Stimulated activated CD4-positive, alpha-beta T cell treated with anti-CD3 and anti-CD28 coated beads, Interleukin-4, amount 100 ng/mL, for 1 hour (primary cell): ENCODE measurements at regions not wholly inside any gene's neighbourhood (a gene's known extent, or its start where the extent isn't known, plus 50 kb on each side); places are given as distances from the start of the nearest gene placed in this dataset.
A peak's percentile ranks its signal among the peaks of the same experiment; 100 is the strongest.

Experiments
- DNase-seq: peaks from one replicate; pipeline ENCODE4 v3.0.0-alpha.2; 2020

DNA sequence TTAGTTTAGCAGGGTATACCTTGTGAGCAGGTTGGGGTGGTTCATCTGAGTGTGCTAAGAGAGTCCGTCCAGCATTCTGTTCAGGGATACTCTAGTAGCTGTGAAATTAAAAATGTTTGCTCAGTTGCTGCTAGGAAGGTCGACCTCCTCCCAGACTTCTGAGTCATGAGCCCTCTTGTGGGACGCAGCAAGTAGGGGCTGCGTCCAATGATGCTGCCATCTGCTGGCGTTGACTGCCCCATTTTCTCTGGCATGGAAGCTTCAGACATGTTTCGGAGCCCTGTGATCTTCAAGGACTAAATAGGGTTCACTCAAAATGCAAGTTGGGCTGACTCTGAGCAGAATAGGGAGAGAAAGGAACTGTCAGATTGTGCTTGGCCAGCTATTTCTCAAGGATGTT lies 201.0 kb upstream of the ARSJ start:
- DNase-seq = peak; percentile 41

DNA sequence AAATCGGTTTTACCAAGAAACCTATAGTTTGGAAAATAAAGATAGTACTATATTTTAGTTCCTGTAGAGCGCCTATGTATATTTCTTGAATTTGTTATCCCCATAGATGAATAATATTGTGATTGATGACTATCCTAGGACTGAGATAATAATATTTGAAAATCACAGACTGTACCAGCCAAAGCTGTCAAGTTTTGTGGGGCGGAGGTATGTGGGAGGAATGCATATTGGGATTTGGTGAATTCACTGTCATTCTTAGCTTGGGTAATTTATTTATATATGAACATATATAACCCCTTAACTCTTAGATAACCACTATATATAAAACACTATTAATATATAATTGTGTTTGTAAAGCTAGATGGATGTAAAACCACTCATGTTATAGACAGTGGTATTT lies 205.5 kb upstream of the ARSJ start:
- no peak for DNase-seq

DNA sequence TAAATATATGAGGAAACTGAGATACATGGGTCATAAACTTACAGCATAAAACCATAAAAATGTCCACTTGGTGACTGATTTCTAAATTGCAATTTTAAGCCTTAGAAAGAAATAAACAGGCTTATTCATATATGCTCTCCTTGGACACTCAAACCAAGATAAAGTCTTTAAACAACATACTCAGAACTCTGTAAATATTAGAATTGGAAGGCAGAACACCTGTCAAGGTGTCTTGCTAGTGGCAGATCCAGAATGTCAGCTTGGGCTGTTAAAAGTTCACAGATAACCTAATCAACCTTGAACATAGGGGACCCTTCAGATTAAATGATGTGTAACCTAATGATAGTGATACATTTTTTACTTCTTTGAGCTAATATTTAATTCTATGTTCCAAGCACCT lies 208.1 kb upstream of the ARSJ start:
- DNase-seq = no peak

DNA sequence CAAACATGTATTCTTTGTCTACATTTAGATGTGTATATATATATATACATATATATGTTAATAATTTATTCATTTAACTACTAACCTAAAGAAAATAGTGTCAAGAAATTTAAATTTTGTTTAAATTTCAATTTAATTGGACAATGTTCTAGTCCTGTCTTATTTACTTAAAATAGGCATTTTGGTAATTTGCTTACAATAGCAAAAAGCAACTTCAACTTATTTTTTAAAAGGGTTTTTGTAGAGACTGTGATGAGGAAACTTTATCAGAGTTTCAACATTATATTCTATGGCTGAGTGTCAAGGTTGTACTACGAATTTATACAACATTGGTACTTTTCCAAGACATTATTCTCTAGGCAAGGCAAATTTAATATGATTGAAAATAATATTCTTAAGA lies 212.0 kb upstream of the ARSJ start:
- no peak for DNase-seq

DNA sequence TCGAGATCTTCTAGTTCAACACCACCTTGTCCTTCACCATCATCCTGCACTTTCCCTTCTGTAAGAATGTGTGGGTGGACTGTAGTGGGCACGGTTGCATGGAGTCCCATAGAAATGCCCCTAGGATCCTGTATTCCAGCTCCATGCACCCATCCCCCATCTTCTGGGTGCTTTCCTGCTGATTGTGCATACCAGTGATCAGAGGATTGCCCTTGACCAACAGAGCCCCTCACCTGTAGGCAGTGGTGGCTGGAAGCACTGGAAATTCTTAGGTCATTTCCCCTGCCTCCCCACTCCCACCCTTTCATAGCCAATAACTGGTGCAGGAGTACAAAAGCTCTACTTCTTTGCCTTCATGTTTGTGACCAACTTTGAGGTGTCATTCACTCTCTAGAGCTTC lies 213.4 kb upstream of the ARSJ start:
- DNase-seq = no peak

DNA sequence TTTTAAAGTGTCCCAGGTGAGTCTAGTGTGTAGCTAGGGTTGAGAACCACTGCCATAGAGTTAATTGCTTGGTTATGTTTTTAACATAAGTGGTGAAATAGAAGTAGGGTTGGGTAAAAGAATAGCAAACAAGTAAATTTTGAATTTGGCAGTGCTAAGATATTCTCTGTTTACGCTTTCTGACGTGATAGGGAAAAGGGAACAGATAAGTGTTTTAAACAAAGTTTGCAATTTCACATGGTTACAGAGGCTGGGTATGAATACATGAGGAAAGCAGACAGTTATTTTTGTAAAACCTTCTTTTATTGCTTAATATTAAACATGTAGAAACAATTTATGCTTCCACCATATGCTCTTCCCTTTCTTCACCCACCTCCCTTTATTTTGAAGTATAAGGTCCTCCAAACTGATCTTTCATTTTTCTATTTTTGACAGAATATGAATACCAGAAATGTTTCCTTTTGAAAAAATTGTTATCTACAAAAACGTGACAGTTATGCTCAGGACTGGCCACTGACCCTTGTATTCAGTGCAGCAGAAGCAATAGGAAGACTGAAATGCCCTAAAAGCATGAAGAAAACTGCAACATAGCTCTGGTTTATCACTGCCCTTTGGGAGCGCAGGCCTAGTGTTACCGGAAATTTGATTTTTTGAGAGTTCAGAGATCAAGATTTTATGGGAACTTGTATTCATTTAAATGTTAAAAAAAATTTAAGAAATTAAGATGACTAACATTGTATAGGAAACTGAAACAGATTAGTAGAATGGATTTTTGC lies 214.4 kb upstream of the ARSJ start:
- DNase-seq = no peak

DNA sequence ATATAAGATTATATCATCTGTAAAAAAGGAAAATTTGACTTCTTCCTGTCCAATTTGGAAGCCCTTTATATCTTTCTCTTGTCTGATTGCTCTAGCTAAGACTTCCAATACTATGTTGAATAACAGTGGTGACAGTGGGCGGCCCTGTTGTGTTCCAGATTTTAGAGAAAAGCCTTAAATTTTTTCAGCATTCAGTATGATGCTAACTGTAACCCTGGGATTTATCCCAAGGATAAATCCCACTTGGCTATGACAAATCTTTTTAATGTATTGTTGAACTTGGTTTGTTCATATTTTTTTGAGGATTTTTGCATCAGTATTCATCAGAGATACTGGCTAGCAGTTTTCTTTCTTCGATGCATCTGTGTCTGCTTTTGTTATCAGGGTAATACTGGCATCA lies 217.2 kb upstream of the ARSJ start:
- DNase-seq = no peak

DNA sequence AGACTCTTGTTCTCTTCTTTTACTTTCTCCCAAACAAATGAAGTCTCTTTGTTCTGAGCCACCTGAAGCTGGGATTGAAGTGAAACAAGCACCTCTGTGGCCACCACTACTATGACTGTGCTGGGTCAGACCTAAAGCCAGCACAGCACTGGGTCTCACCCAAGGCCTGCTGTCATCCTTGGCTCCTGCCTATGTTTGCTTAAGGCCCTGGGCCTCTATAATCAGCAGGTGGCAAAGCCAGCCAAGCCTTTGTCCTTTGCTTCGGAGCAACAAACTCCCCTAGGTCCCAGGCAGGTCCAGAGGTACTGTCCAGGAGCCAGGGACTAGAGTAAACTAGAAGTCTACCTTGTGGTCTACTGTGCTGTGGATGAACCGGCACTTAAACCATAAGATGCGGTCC lies 220.6 kb upstream of the ARSJ start:
- no peak for DNase-seq

DNA sequence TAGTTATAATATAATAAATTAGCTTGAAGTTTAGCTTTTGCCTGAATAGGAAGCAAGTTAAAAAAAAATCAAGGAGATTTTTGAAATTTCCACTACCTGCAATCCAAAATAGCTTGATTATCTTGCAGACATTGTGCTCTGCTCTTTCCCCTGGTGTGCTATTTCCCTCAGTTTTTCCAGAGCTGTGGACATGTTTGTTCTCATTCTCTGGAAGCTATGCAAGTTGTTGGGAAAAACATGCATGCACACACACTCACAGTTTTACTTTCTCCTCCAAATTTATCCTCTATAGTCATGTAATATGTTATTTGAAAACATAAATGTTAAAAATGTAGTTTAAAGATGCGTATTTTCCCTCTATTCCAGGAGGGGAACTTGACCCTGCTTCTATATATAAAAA lies 225.8 kb upstream of the ARSJ start:
- no peak for DNase-seq

DNA sequence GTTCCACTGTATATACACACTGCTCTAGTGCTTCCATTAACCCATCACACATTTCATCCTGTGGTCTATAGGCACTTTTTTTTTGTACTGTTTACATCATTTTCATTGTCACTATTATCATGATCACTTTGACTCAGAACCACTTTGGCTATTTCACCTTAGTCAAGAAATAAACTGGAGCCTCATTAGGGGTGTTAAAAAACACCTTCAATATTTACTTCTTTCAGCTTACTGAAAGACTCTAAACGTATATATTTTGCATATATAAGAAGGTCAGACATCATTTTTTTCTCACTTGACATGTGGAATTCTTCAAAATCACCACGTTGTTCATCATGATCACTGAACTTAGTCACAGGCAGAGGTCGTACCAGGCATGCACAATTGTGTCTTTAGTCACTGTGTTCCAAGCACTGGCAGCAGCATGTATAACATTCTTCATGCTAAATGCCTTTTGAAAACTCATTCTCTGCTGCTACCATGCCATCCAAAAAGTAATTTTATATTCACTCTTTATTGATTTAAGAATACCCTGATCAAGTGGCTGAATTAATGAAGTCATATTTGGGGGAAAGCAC lies 229.2 kb upstream of the ARSJ start:
- DNase-seq = no peak

DNA sequence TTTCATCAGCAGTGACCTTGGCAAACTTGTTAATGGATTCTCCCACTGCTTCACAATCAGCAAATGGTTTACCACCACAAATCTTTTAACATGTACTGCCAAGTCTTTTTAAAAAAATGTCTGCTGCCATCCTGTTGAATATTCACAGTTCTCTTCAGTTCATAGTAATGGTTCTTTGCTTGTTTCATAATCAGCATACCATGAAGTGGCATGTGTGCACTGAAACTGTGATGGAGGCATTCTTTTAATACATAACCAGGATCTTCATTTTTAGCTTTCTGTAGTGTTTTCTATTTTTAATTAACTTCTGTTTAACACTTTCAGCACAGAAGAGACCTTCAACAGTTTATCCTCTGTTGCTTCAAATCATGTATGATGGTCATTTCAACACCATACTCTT lies 230.1 kb upstream of the ARSJ start:
- DNase-seq = no peak

DNA sequence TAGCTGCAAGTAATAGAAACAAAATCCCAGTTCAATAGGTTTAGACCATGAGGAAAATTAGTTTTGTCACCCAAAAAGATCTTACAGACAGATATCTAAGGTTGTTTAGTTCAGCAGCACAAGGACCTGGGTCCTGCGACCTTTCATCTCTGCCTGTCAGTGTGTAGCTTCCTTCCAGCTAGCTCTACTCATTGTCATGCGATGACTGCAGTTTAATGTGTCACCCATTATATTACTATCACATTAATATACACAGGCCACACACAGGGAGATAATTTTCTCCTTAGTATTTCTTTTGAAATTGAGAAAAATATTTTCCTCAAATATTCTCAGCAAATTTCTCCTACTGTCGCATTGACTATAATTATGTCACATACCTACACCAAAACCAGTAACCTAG lies 232.1 kb upstream of the ARSJ start:
- no peak for DNase-seq

DNA sequence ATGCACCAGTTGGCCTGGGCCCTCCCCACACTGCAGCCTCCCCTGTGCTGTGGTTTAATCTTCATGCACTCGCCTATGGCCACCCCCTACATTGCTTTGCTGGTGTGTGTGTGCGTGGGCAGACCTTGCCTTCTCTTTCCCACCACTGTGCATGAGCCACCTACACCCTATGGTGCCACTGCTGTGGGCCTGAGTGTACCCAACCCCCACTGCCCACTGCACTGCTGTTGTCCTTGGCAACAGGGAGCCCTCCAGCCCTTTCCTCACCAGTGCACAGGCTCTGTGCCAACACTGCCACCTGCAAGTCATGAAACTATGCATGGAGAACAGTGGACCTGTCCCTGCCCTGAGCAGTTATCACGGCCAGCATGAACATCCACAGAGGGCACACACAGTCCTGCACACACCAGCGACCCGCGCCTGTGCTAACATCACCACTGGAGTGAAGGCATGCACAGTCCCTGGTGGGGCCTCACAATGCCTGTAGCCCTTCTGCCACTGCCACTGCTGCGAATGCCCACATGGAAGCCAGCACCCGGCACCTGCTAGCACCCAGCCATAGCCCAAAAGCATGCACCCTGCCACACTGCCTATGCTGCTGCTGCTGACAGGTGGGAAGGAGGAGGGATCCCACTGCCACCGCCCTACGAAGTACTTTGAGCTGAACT lies 237.8 kb upstream of the ARSJ start:
- DNase-seq = no peak

DNA sequence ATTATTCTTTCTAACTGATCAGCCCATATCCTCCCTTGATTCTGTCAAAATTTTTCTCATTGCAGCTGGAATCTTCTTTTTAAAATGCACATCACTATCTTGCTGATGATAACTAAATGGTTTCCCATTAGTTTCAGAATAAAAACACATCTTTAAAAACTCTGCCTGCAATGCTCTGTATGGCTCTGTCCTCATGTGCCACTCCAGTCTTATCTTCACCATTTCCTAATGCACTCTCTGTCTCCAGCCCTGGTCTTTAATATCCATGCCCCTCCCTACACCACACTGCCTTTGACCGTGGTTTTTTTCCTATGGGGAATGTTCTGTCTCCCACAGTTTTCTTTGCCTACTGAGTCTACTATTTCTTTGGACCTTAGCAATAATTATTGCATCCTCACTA lies 244.1 kb upstream of the ARSJ start:
- no peak for DNase-seq

DNA sequence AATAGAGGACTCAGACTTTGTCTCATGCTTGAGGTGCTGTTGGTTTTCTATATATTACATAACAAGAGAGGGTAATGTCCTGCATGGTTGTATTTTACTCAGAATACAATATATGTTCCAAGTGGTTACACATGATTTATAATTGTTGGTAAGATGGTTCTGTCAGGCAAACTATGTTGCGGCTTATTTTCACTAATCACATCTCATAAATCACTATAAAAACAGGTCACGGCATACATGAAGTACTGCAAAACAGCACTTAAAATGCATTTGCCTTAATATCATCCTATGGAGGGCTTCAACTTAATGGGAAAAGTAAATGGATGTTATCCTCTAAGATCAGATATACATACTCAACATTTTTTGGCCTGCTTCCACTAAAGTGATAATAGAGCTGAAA lies 246.0 kb upstream of the ARSJ start:
- no peak for DNase-seq

DNA sequence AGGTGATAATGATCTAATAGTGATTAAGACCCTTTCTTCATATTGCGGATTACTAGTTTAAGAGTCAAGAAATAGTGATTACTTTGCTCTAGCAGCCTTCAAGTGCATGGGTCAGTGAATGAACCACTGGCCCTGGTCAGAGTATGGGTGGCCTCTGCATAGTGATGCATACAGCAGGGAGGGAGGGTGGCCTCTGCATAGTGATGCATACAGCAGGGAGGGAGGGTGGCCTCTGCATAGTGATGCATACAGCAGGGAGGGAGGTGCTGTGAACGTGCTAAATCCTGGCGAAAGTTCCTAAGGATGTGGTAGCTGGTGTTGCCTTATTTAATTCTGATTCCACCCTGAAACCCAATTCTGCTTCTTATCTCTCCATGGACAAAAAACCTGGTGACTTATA lies 246.7 kb upstream of the ARSJ start:
- DNase-seq = no peak

DNA sequence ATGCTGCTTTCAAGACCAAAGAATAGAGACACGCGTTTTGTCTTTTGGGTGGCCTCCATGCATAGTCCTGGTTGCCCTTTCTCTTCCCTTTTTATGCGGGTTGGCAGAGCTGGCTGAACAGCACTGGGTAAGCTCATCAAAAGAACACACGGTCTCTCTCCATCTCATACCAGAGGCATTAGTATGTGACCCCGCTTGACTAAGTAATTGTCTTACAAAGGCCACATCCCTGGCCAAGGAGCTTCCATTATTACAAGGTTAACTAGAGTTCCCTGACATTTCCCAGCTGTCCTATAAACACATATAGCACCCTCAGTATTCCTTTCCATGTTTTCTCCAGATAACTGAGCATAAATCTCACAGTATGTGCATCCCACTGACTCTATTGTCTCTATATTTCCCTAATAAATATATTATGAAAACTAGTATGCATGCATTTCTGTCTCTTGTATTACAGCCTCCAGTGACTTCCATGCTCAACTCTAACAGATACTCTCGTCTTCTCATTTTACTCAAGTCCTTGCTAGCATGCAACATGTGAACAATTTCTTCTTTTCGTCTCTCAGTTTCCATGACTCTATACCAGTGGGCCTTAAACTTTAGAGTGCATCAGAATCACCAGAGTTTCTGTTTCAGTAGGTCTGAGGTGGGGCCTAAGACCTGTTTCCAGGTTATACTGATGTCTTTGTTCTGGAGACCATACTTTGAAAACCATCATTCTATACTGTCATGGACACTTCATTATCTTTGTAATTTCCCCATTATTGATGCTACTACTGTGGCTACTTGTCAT lies 247.7 kb upstream of the ARSJ start:
- DNase-seq = no peak

DNA sequence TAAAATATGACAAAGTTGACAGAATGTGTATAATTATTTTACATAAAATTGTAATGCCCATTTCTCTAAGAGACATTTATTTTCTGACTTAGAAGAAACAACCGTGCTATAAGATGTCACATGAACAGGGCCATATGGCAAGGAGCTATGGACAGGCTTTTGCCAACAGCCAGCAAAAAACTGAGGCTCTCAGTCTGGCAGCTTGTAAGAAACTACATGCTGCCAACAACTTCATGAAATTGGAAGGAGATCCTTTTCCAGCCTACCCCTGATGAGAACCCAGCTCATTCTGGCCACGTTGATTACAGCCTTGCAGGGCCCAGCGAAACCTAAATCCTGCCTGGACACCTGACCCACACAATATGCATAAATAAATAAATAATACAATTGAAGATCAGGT lies 250.3 kb upstream of the ARSJ start:
- no peak for DNase-seq

DNA sequence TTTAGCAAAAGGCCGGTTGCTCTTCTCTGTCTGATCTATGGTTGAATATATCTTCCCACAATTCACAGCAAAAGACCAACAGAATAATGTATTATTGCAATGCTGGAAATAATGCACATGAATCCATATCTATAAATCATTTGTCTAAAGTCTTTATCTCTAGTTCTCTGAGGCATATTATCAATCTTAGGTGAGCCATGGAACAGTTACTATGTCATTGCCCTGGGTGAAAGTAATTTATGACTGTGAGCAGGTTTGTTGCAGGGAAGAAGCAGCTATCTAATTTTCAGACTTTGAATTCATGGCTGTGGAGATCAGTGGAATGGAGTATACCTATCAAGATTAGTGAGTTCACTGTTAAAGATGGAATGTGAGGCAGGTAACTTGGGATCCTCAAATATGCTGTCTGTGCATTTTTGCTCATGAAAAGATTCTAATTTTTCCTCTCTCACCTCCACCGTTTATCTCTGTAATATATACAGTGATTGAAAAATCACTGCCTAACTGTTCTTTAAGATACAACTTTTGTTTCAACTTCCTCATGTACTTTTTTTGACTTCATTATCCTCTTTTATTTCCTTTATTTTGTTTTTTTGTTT lies 256.8 kb upstream of the ARSJ start:
- no peak for DNase-seq

DNA sequence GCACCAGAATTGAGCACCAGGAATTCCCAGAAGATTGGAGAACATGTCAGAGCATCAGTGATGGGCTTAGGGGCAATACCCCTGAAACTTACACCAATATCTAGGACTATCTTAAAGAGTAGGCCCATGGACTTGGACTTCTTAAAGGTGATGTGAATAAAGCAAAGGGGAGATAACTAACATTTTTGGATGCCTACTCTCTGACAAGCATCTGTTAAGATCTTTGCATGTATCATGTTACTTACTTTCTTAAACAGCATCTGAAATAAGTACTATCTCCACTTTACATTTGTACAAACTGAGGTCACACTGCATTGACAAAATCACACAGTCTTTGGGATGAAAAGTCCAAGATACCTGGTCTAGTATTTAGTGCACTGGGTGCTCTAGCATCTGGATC lies 258.6 kb upstream of the ARSJ start:
- no peak for DNase-seq

DNA sequence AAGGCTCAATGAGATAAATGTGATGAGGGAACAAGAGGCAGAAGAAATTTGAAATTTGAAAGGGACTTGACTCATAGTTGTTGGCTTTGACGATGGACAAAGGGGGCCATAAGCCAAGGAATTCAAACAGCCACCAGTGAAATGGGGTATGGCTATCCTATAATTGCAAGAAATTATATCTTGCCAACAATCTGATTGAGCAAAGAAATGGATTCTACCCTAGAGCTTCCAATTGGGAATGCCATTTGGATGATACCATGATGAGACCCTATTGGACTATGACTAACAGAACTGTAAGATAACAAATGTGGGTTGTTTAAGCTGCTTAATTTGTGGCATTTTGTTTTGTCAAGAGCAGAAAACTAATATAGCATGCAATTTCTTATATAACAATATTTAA lies 270.1 kb upstream of the ARSJ start:
- DNase-seq = no peak

DNA sequence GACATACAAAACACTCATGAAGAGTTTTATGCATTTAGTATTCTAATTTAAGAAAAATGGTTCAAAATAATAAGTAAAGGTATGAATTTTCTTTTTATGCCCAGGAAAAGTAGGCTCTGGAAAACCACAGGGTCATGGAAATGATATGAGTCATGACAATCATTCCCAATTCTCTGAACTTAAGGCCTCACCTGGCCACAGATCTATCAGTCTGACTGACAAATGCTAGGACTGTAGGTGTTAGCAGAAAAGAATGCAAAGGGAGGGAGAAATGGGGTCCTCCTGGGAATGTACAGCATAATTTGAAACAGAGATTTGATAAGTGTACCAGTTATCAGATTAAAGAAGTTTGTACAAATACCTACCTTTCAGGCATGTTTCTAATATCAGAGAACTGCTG lies 270.5 kb upstream of the ARSJ start:
- no peak for DNase-seq

DNA sequence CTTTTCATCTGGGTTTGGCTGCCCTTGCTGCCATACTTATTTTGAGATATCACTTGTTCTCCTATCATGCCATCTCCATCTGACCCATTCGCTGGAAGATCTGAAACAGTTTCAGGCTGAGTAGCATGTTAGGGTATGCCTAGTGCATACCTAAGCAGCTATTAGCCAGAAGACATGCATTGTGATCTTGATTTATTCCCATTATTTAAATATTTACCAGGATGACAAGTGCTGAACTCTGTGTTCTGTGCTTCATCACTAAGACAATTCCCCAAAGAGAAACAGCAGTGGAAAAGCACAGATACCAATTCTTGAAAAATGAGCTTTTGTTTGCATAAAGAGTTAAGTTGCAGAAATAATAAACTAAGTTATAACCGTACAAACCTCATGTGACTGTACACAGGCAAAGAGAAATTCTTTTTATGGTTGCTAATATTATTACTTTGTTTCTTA lies 271.0 kb upstream of the ARSJ start:
- no peak for DNase-seq
